Endometrium (tissue), 2 donors: ENCODE measurements at regions not wholly inside any gene's neighbourhood (a gene's known extent, or its start where the extent isn't known, plus 50 kb on each side); places are given as distances from the start of the nearest gene placed in this dataset.
A peak's percentile ranks its signal among the peaks of the same experiment; 100 is the strongest.

Experiments used
- FAIRE-seq: peaks from 2 replicates; lab custom pipeline; 2012; peaks lifted over from hg19 to GRCh38; lab: Jason Lieb, UNC
- donor health status: control.
- donor health status: control.

DNA sequence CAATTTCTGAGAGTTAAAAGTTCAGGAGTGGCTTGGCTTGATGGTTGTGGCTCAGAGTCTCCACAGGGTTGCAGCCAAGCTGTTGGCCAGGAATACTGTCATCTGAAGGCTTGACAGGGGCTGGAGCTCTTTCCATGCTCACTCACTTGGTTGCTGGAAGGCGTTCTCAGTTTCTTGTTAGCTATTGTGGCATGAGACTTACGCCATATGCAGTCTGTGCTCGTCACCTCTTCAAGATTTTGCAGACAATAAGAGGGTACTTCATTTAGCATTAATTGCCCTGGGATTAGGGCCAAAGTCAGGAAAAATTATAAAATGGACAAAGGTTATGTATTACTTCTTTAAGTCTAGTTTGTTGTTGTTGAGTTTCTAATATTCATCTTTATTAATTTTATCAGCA, 380.6 kb upstream of the MAP3K7 start:
- FAIRE-seq, result no peak

- FAIRE-seq, result no peak
Observed at GRCh38 chr6:90960324-90960723, 373.5 kb upstream of the MAP3K7 start.

- FAIRE-seq, result no peak
Observed at GRCh38 chr6:90955246-90955645, 368.4 kb upstream of the MAP3K7 start.

GRCh38 chr6:90953405-90954161, 366.7 kb upstream of the MAP3K7 start:
- FAIRE-seq, result no peak

- FAIRE-seq, result no peak
Observed at GRCh38 chr6:90952176-90952575, 365.3 kb upstream of the MAP3K7 start.

DNA sequence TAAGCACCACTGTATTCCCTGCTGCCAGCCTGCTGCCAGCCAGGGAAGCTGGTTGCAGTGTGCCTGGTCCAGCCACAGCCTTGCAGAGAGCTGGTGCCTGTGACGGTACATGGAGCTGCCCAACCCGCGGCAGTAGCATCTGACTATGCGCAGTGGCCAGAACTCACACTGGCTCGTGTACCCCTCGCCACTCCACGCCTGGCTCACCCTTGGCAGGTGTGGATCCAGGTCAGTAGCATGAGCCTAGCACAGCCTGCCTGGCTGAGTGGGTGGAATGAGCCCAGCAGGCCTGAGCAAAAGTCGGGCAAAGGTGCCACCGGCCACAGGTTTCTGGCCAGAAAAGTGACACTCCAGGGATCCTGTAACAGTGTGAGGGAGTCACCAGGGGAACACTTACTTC, 361.7 kb upstream of the MAP3K7 start:
- no peak for FAIRE-seq

DNA sequence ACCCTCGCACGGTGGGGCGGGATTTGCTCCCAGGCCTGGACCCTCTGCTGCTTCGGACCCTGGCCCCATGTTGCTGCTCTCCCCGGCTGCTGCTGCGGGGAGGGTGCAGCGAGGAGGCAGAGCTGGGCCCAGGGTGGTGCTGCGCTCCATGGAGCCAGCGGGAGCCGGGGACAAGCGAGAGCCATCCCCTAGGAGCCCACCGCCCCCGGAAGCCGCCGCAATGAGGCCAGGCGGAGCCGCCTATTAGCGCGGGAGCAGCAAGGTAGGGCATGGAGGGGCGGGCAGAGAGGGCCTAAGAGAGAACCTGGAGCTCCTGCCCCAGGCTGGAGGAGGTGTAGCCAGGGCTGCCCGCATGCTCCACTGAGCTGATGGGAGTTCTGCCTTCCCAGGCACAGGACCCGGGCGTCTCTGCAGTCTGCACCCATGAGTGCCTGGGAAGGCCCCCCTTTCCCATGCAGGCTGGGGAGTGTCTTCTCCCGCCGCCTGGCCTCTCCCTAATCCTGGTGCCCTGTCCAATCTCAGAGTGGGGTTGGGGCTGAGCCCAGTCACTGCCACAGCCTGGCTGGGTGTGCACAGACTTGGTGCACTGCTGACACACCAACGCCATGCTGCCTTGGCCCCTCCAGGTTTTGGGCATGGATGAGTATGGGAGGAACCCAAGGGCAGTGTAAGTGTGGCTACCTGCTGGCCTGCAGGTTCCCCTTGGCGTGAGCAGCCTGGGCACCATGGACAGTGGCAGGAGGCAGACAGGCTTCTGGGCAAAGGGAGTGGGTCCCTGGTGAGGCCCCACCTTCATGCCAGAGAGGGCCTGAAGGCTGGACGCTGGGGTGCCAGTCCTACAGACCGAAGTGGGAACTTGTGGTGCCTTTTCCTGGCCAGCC, 360.6 kb upstream of the MAP3K7 start:
- FAIRE-seq, result no peak

- no peak for FAIRE-seq
Observed at GRCh38 chr6:90941885-90942284, 355.0 kb upstream of the MAP3K7 start.

- peak; percentile 61 for FAIRE-seq
Observed at GRCh38 chr6:90940812-90941481, 354.1 kb upstream of the MAP3K7 start.

- no peak for FAIRE-seq
Observed at GRCh38 chr6:90939906-90940305, 353.0 kb upstream of the MAP3K7 start.

- FAIRE-seq, result no peak
Observed at GRCh38 chr6:90938122-90938521, 351.2 kb upstream of the MAP3K7 start.

- no peak for FAIRE-seq
Observed at GRCh38 chr6:90936286-90936685, 349.4 kb upstream of the MAP3K7 start.

- FAIRE-seq, result no peak
Observed at GRCh38 chr6:90934966-90935365, 348.1 kb upstream of the MAP3K7 start.

GRCh38 chr6:90934081-90934480, 347.2 kb upstream of the MAP3K7 start:
- FAIRE-seq, result no peak

DNA sequence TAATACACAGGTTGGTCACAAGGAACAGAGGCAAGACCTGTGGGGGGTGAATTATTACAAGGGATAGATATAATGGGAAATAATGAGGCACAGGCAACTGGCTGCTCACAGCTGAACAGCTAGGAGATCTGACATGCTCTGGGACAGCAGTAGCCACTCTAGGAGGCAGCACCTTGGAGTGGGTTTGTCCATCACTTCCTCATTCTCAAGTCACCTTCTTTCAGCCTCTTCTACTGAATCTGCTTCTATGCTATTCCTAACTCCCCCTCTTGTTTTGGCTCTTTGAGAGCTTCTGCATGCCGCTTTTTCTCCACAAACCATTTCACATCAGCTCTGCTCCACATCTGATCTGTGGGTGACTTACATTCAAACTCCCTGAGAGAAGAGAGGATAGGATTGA, 345.5 kb upstream of the MAP3K7 start:
- no peak for FAIRE-seq

DNA sequence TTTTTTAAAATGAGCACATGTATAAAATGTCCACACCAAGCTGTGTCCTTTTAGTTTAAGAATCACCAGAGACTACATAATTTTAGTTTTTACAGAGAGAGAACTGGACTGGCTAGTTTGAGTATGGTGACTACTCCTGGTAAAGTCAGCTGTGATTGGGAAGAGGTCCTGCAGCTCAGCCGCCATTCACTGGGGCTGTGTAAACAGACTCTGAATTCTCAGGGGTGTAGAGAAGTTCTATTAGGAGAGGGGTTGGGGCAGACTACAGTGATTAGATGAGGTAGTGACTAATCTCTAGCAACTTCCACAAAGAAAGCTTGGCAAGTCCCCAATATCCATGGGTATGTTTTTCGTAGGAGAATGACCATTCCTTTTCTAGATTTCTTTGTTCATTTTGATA, 341.2 kb upstream of the MAP3K7 start:
- FAIRE-seq, result no peak

- FAIRE-seq, result no peak
Observed at GRCh38 chr6:90925726-90926125, 338.9 kb upstream of the MAP3K7 start.

DNA sequence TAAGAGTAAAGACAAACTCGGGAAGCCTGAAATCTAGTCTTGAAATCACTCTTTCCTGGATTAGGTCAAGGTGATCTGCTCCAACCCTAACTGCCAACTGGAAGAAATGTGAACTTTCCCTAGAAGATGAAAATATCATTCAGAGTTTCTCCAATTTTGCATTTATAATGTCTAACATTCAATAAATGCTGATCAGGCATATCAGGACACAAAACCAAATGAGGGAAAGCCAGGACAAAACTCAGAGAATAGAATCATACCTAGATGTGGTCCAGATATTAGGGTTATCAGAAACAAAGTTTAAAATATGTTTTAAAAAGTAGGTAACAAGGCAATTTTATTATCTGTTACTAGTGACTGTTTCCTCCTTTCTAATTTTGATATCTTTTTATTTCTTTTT, 335.5 kb upstream of the MAP3K7 start:
- FAIRE-seq, result no peak

DNA sequence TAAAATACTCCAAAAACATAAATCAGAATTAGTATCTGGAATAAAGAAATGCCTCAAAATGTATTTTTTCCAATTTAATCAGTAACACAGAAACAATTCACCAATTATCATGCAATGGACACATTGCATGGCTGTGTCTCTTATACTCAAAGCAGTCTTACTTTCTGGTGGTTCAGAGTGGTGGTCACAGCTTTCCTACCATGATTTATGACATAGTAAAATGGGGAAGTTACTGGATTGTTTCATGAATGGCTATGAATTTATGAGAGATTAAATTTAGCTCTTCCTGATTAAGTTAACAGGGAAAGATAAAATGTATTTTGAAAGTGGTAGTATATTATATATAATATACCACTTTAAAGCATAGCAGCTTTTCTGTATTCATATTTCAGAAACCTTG, 331.5 kb upstream of the MAP3K7 start:
- FAIRE-seq, result no peak

GRCh38 chr6:90917376-90917775, 330.5 kb upstream of the MAP3K7 start:
- no peak for FAIRE-seq

DNA sequence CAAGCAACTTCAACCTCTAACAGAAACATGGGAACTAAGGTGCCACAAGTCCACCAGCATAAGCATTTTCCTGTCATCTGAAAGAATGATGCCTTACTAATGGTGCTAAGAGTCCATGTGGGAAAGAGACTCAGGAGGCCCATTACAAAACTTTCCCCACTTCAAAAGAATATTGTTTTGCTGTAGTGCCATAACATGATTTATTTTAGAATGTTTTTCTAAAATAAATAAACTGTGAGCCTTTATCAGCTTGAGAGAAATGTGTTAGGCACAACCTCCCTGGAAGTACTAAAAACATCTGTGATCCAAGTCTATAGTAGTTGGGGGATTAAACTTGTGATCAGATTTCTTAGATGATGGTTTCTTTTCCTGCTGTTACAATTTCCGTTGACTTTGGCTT, 330.1 kb upstream of the MAP3K7 start:
- FAIRE-seq, result no peak

- FAIRE-seq, result no peak
Observed at GRCh38 chr6:90915224-90915915, 328.5 kb upstream of the MAP3K7 start.
